ENCODE measurements at regions not wholly inside any gene's neighbourhood (a gene's known extent, or its start where the extent isn't known, plus 50 kb on each side); places are given as distances from the start of the nearest gene placed in this dataset.
"Not testable (repeated sequence)": the region's sequence is repeated elsewhere in the genome, so short reads cannot be mapped to it uniquely, and the experiment has no call there.

- no peak for DNase-seq (ENCODE audit: low read depth)
- TF ChIP-seq, protein P1, sequence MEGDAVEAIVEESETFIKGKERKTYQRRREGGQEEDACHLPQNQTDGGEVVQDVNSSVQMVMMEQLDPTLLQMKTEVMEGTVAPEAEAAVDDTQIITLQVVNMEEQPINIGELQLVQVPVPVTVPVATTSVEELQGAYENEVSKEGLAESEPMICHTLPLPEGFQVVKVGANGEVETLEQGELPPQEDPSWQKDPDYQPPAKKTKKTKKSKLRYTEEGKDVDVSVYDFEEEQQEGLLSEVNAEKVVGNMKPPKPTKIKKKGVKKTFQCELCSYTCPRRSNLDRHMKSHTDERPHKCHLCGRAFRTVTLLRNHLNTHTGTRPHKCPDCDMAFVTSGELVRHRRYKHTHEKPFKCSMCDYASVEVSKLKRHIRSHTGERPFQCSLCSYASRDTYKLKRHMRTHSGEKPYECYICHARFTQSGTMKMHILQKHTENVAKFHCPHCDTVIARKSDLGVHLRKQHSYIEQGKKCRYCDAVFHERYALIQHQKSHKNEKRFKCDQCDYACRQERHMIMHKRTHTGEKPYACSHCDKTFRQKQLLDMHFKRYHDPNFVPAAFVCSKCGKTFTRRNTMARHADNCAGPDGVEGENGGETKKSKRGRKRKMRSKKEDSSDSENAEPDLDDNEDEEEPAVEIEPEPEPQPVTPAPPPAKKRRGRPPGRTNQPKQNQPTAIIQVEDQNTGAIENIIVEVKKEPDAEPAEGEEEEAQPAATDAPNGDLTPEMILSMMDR (IDR thresholded peaks at IDR 0.05; ENCODE audit: insufficient read depth, low read depth, low read length) = no peak
- H3K4me3 ChIP-seq (ENCODE audit: low read depth, low read length) = no peak overlapping the region
These were observed 1149.5 kb upstream of the POT1 start for GRCh38 chr7:126079151-126079550.

- no peak overlapping the region for H3K4me3 ChIP-seq (ENCODE audit: low read depth, low read length)
- DNase-seq (ENCODE audit: low read depth) = no peak
- TF ChIP-seq, protein P1 (IDR thresholded peaks at IDR 0.05; ENCODE audit: insufficient read depth, low read depth, low read length) = no peak
These were observed 1136.1 kb upstream of the POT1 start for GRCh38 chr7:126065766-126066165.

DNA sequence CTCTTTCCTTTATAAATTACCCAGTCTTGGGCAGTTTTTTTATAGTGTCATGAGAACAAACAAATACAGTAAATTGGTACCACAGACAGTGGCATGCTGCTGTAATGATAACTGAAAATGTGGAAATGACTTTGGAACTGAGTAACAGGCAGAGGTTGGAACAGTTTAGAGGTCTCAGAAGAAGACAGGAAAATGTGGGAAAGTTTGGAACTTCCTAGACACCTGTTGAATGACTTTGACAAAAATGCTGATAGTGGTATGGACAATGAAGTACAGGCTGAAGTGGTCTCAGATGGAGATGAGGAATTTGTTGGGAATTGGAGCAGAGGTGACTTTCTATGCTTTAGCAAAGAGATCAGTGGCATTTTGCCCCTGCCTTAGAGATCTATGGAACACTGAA, 1128.4 kb upstream of the POT1 start:
- DNase-seq (ENCODE audit: low read depth) = no peak
- no peak overlapping the region for H3K4me3 ChIP-seq (ENCODE audit: low read depth, low read length)
- TF ChIP-seq, protein P1 (IDR thresholded peaks at IDR 0.05; ENCODE audit: insufficient read depth, low read depth, low read length) = no peak

GRCh38 chr7:126056613-126057012, 1127.0 kb upstream of the POT1 start:
- DNase-seq (ENCODE audit: low read depth) = not testable (repeated sequence)

GRCh38 chr7:126052229-126052628, 1122.6 kb upstream of the POT1 start:
- TF ChIP-seq, protein P1 (IDR thresholded peaks at IDR 0.05; ENCODE audit: insufficient read depth, low read depth, low read length) = no peak
- DNase-seq (ENCODE audit: low read depth) = no peak
- no peak overlapping the region for H3K4me3 ChIP-seq (ENCODE audit: low read depth, low read length)

More at GRCh38 chr7:126056613-126057012, 1127.0 kb upstream of the POT1 start:
- H3K4me3 ChIP-seq (ENCODE audit: low read depth, low read length) = not testable (repeated sequence)

GRCh38 chr7:126044662-126045061, 1115.0 kb upstream of the POT1 start:
- TF ChIP-seq, protein P1 (IDR thresholded peaks at IDR 0.05; ENCODE audit: insufficient read depth, low read depth, low read length) = no peak
- no peak for DNase-seq (ENCODE audit: low read depth)
- H3K4me3 ChIP-seq (ENCODE audit: low read depth, low read length) = no peak overlapping the region

GRCh38 chr7:126041472-126041871, 1111.8 kb upstream of the POT1 start:
- no peak for DNase-seq (ENCODE audit: low read depth)
- H3K4me3 ChIP-seq (ENCODE audit: low read depth, low read length) = no peak overlapping the region
- TF ChIP-seq, protein P1 (IDR thresholded peaks at IDR 0.05; ENCODE audit: insufficient read depth, low read depth, low read length) = no peak
